ENCODE measurements at regions not wholly inside any gene's neighbourhood (a gene's known extent, or its start where the extent isn't known, plus 50 kb on each side); places are given as distances from the start of the nearest gene placed in this dataset.

GRCh38 chr9:113646946-113647914 is 183.7 kb downstream of the RGS3 start:
- DNase-seq (ENCODE audit: low spot score) = no peak
- Mint-ChIP-seq H3K9me3 (no peaks in the 10 kb centered on the region), H3K27ac (no peak overlapping the region), H3K27me3 (ENCODE audit: insufficient read depth) (peaks cover 23% of the 10 kb centered on the region), H3K4me3 (no peak overlapping the region), H3K36me3 (ENCODE audit: low read depth) (no peaks in the 10 kb centered on the region), H3K4me1 (ENCODE audit: low read depth) (peaks cover 9% of the 10 kb centered on the region)
- intact Hi-C loops (cut with micrococcal nuclease) = no loop called here

- Mint-ChIP-seq H3K27ac (no peak overlapping the region), H3K9me3 (no peaks in the 10 kb centered on the region), H3K36me3 (ENCODE audit: low read depth) (no peaks in the 10 kb centered on the region), H3K4me1 (ENCODE audit: low read depth) (peaks cover 10% of the 10 kb centered on the region), H3K27me3 (ENCODE audit: insufficient read depth) (peaks cover 19% of the 10 kb centered on the region), H3K4me3 (no peak overlapping the region)
- intact Hi-C loops (cut with micrococcal nuclease) = no loop called here
- DNase-seq (ENCODE audit: low spot score) = no peak
Measured at GRCh38 chr9:113648048-113648447, 184.5 kb downstream of the RGS3 start.

DNA sequence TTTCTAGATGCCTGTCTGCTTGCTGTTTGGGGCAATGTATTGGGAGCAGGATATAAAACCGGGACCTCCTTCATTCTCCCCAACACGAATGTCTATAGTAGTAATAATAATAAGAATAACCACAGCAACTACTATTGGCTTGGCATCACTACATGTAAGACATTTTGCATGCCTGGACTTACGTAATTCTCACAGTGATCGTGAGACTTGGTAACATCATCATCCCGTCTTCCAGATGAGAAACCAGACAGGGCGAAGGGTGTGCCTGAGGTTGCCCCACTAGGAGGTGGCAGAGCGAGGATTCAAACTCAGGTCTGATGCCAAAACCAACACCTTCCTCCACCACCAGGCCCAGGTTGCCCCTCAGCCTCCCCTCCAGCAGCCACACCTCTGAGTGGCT is 185.1 kb downstream of the RGS3 start:
- no peak for DNase-seq (ENCODE audit: low spot score)
- Mint-ChIP-seq H3K36me3 (ENCODE audit: low read depth) (no peaks in the 10 kb centered on the region), H3K27ac (no peak overlapping the region), H3K27me3 (ENCODE audit: insufficient read depth) (peaks cover 15% of the 10 kb centered on the region), H3K9me3 (no peaks in the 10 kb centered on the region), H3K4me3 (no peak overlapping the region), H3K4me1 (ENCODE audit: low read depth) (peaks cover 10% of the 10 kb centered on the region)
- intact Hi-C loops (cut with micrococcal nuclease) = no loop called here

- intact Hi-C loops (cut with micrococcal nuclease) = no loop called here
- no peak overlapping the region for H3K27ac Mint-ChIP-seq
- H3K9me3 Mint-ChIP-seq = no peaks in the 10 kb centered on the region
- peaks cover 14% of the 10 kb centered on the region for H3K27me3 Mint-ChIP-seq (ENCODE audit: insufficient read depth)
- DNase-seq (ENCODE audit: low spot score) = no peak
- peaks cover 10% of the 10 kb centered on the region for H3K4me1 Mint-ChIP-seq (ENCODE audit: low read depth)
- H3K4me3 Mint-ChIP-seq = no peak overlapping the region
- H3K36me3 Mint-ChIP-seq (ENCODE audit: low read depth) = no peaks in the 10 kb centered on the region
Measured at GRCh38 chr9:113649054-113649453, 185.5 kb downstream of the RGS3 start.

- H3K27ac Mint-ChIP-seq = no peak overlapping the region
- no peak overlapping the region for H3K4me3 Mint-ChIP-seq
- H3K9me3 Mint-ChIP-seq = no peaks in the 10 kb centered on the region
- peaks cover 10% of the 10 kb centered on the region for H3K4me1 Mint-ChIP-seq (ENCODE audit: low read depth)
- no peaks in the 10 kb centered on the region for H3K36me3 Mint-ChIP-seq (ENCODE audit: low read depth)
- DNase-seq (ENCODE audit: low spot score) = no peak
- intact Hi-C loops (cut with micrococcal nuclease) = no loop called here
- peaks cover 6% of the 10 kb centered on the region for H3K27me3 Mint-ChIP-seq (ENCODE audit: insufficient read depth)
Measured at GRCh38 chr9:113649855-113650206, 186.3 kb downstream of the RGS3 start.

- Mint-ChIP-seq H3K27me3 (ENCODE audit: insufficient read depth) (peaks cover 6% of the 10 kb centered on the region), H3K36me3 (ENCODE audit: low read depth) (no peaks in the 10 kb centered on the region), H3K4me1 (ENCODE audit: low read depth) (peaks cover 10% of the 10 kb centered on the region), H3K27ac (peak overlapping the region; percentile 37), H3K4me3 (no peak overlapping the region), H3K9me3 (no peaks in the 10 kb centered on the region)
- DNase-seq (ENCODE audit: low spot score) = no peak
- intact Hi-C loops (cut with micrococcal nuclease) = no loop called here
Measured at GRCh38 chr9:113650207-113651131, 186.9 kb downstream of the RGS3 start.

- H3K4me3 Mint-ChIP-seq = no peak overlapping the region
- peaks cover 10% of the 10 kb centered on the region for H3K4me1 Mint-ChIP-seq (ENCODE audit: low read depth)
- H3K9me3 Mint-ChIP-seq = no peaks in the 10 kb centered on the region
- no peak overlapping the region for H3K27ac Mint-ChIP-seq
- H3K27me3 Mint-ChIP-seq (ENCODE audit: insufficient read depth) = peaks cover 4% of the 10 kb centered on the region
- H3K36me3 Mint-ChIP-seq (ENCODE audit: low read depth) = no peaks in the 10 kb centered on the region
- DNase-seq (ENCODE audit: low spot score) = no peak
- intact Hi-C loops (cut with micrococcal nuclease) = no loop called here
Measured at GRCh38 chr9:113651896-113652295, 188.4 kb downstream of the RGS3 start.

DNA sequence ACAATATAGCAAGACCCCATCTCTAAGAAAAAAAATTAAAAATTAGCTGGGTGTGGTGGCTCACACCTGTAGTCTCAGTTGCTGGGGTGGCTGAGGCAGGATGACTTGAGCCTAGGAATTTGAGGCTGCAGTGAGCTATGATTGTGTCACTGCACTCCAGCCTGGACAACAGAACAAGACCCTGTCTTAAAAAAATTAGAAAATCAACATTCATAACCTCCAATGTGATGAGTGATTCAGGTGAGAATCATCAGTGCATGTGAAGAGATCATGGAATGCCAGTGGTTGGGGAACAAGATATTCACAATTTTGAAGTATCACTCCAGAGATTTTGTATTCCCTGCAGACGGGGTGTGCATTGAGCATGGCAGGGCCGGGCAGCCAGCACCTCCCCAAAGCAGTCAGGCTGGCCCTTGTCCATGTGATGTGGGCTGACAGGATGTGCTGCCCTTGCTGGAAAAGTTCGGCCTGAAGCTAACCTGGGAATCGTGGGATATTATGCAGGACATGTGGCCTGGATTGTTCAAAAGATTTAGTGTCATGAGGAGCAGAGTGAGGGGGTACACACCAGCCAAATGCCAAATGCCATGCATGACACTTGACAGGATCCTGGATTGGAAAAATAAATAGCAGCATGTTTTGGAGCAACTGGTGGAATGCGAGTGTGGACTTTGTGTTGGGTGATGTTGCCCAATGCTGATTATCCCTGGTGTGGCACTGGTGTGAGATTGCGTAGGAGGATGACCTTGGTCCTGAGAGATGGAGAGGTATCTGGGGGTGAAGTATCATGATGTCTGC is 189.0 kb downstream of the RGS3 start:
- H3K27ac Mint-ChIP-seq = no peak overlapping the region

DNA sequence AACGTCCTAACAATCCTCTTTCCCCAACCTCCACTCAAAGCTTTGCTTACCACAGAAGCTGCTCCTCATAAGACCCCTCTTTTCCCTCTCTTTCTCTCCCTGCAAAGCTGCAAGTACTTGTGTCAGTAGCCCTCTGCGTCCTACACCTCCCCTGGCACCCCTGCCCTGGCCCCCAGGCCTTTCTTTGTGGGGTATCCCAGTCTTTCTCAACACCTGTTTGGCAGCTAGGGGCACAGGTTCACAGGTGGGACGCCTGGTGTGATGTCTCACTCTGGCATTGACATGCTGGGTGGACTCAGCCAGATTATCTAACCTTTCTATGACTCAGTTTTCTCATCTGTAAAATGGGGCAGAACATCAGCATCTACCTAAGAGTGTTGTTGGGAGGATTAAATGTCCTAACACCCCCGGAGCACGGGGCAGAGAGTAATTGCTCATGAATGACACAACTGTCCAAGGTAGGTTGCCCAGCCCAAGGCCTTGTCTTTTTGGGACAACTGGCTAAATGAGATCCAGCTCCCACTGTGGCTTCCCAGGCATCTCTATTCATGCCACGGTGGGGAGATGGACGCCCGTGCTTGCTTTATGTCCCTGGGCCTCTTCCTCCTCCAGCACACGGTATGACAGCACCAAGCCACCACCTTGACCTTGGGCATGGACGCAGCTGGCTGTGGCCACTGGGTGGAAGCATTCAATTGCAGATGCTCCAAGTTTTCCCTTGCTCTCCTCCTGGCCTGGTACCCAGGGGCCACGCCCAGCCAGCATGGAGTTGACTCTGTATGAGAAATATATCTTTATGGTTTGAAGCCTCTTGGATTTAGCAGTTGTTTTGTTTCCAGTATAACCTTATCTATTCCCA is 190.4 kb downstream of the RGS3 start:
- Mint-ChIP-seq H3K36me3 (ENCODE audit: low read depth) (no peaks in the 10 kb centered on the region), H3K27ac (no peak overlapping the region), H3K4me3 (no peak overlapping the region), H3K27me3 (ENCODE audit: insufficient read depth) (peaks cover 4% of the 10 kb centered on the region), H3K4me1 (ENCODE audit: low read depth) (peaks cover 10% of the 10 kb centered on the region), H3K9me3 (no peaks in the 10 kb centered on the region)
- intact Hi-C loops (cut with micrococcal nuclease) = loop anchor here (2.0 kb wide), 1 partner anchor 31 kb away; no protein-coding TSS in a partner anchor
- DNase-seq (ENCODE audit: low spot score) = no peak

More for the DNA sequence above, 189.0 kb downstream of the RGS3 start:
- Mint-ChIP-seq H3K9me3 (no peaks in the 10 kb centered on the region), H3K4me1 (ENCODE audit: low read depth) (peaks cover 10% of the 10 kb centered on the region), H3K36me3 (ENCODE audit: low read depth) (no peaks in the 10 kb centered on the region), H3K27me3 (ENCODE audit: insufficient read depth) (peaks cover 2% of the 10 kb centered on the region), H3K4me3 (no peak overlapping the region)
- intact Hi-C loops (cut with micrococcal nuclease) = no loop called here
- no peak for DNase-seq (ENCODE audit: low spot score)

GRCh38 chr9:113654605-113655428 is 191.3 kb downstream of the RGS3 start:
- no peak overlapping the region for H3K27ac Mint-ChIP-seq
- H3K9me3 Mint-ChIP-seq = no peaks in the 10 kb centered on the region
- no peaks in the 10 kb centered on the region for H3K36me3 Mint-ChIP-seq (ENCODE audit: low read depth)
- H3K4me3 Mint-ChIP-seq = no peak overlapping the region
- intact Hi-C loops (cut with micrococcal nuclease) = loop anchor here (1.0 to 5.0 kb wide), 4 partner anchors 32 to 543 kb away; no protein-coding TSS in a partner anchor
- no peak for DNase-seq (ENCODE audit: low spot score)
- H3K27me3 Mint-ChIP-seq (ENCODE audit: insufficient read depth) = peaks cover 9% of the 10 kb centered on the region
- H3K4me1 Mint-ChIP-seq (ENCODE audit: low read depth) = peaks cover 10% of the 10 kb centered on the region

All from activated T-helper 1 cell treated with anti-CD3 and anti-CD28 coated beads, Interleukin-12 subunit alpha, Interleukin-12 subunit beta, Interleukin-2, Interleukin-4 antibody, amounts not matched to agents 30 ng/mL and 10 ng/mL and 1 ng/mL, durations not matched to agents 14 hours and 24 hours and 36 hours (primary cell).